ENCODE measurements at regions not wholly inside any gene's neighbourhood (a gene's known extent, or its start where the extent isn't known, plus 50 kb on each side); places are given as distances from the start of the nearest gene placed in this dataset.

GRCh38 chr11:122604621-122605020 is 50.9 kb upstream of the UBASH3B start:
- no peaks in the 10 kb centered on the region for H3K4me1 Mint-ChIP-seq
- POLR2A ChIA-PET: no interaction called here
- intact Hi-C loops (cut with DNase I, micrococcal nuclease): no loop called here
- CTCF ChIA-PET: no interaction called here
- H3K27me3 Mint-ChIP-seq: peaks cover 4% of the 10 kb centered on the region
- no peak overlapping the region for H3K4me3 Mint-ChIP-seq
- no peak overlapping the region for H3K27ac Mint-ChIP-seq
- H3K9me3 Mint-ChIP-seq (ENCODE audit: low read depth): no peaks in the 10 kb centered on the region
- DNase-seq (no peak), ATAC-seq (no peak)
- no peaks in the 10 kb centered on the region for H3K36me3 Mint-ChIP-seq (ENCODE audit: low read depth)

GRCh38 chr11:122601141-122602125 is 54.1 kb upstream of the UBASH3B start:
- ATAC-seq: no peak
- DNase-seq: no peak
- Mint-ChIP-seq H3K9me3 (ENCODE audit: low read depth) (no peaks in the 10 kb centered on the region), H3K27me3 (peaks cover 4% of the 10 kb centered on the region), H3K36me3 (ENCODE audit: low read depth) (no peaks in the 10 kb centered on the region), H3K4me1 (no peaks in the 10 kb centered on the region), H3K27ac (no peak overlapping the region), H3K4me3 (no peak overlapping the region)
- CTCF ChIA-PET: interaction anchor here (1.3 kb wide), 1 partner anchor 14 kb away, joined by 4 read pairs; no protein-coding TSS in a partner anchor
- POLR2A ChIA-PET: no interaction called here
- intact Hi-C loops (cut with DNase I, micrococcal nuclease): no loop called here

DNA sequence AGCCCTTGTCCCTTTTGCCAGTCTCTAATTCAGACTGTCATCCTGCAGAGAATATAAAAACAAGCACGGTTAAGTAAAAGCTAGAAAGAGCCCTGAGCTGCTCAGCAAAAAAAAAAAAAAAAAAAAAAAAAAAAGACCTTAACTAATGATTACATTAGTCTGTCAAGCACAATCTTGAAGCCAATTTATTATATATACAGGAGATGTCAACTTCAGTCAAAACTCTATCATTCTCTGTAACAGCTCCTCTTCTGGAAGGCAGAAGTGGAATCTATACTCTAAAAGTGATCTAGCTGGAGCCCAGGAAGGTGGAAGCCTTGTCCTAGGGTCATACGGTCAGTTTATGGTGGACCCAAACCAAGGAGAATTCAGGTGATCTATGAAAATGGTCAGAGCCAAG is 55.2 kb upstream of the UBASH3B start:
- H3K9me3 Mint-ChIP-seq (ENCODE audit: low read depth): no peaks in the 10 kb centered on the region
- intact Hi-C loops (cut with DNase I, micrococcal nuclease): no loop called here
- POLR2A ChIA-PET: no interaction called here

DNA sequence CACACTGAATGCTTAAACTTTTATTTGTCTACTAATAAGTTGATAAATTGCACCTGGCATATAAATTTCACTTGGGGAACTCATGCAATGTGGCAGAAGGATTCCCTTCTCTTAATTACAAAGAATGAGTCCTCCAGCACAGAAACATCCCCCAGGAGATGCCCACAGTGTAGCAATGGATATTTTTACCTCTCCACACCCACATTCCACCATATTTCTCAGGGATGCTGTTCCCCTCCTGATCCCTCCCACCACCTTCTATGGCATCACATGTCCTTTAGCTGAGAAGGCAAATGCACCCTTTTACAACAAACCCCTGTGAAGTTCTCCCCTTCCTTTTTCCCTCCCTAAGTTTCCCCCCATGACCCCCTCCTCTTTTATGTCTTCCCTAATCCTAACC is 56.1 kb upstream of the UBASH3B start:
- intact Hi-C loops (cut with DNase I, micrococcal nuclease): no loop called here
- POLR2A ChIA-PET: no interaction called here
- no peak for ATAC-seq
- Mint-ChIP-seq H3K9me3 (ENCODE audit: low read depth) (no peaks in the 10 kb centered on the region), H3K4me1 (no peaks in the 10 kb centered on the region), H3K4me3 (no peak overlapping the region), H3K36me3 (ENCODE audit: low read depth) (no peaks in the 10 kb centered on the region), H3K27ac (no peak overlapping the region), H3K27me3 (peaks cover 4% of the 10 kb centered on the region)
- no peak for DNase-seq
- CTCF ChIA-PET: interaction anchor here (0.8 kb wide), 1 partner anchor 133 kb away, joined by 3 read pairs; no protein-coding TSS in a partner anchor

More for the DNA sequence above, 55.2 kb upstream of the UBASH3B start:
- Mint-ChIP-seq H3K27me3 (peaks cover 4% of the 10 kb centered on the region), H3K27ac (no peak overlapping the region), H3K4me1 (no peaks in the 10 kb centered on the region), H3K4me3 (no peak overlapping the region), H3K36me3 (ENCODE audit: low read depth) (no peaks in the 10 kb centered on the region)
- no peak for ATAC-seq
- no peak for DNase-seq
- CTCF ChIA-PET: interaction anchor here (0.6 to 1.3 kb wide), 2 partner anchors 12 to 18 kb away, joined by 4 read pairs; no protein-coding TSS in a partner anchor

DNA sequence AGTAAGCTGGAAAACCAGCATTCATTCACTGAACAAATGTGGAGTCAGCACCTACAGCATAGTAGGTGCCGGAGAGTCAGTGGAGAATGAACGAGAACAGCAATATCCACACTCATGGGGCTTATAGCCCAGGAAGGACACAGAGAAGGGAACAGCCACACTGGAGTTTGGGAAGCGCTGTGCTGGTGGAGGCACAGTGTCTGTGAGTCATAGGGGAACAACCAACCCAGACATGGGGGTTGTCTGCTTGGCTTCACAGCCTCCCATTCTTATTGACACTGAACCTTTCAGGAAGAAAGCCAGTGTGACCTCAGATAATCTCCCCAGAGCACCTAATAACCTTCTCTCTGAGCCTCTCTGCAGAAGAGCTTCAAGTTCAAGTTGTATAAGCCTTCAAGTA is 56.6 kb upstream of the UBASH3B start:
- H3K4me1 Mint-ChIP-seq: no peaks in the 10 kb centered on the region
- CTCF ChIA-PET: no interaction called here
- H3K9me3 Mint-ChIP-seq (ENCODE audit: low read depth): no peaks in the 10 kb centered on the region
- H3K27me3 Mint-ChIP-seq: peaks cover 4% of the 10 kb centered on the region
- POLR2A ChIA-PET: no interaction called here
- H3K4me3 Mint-ChIP-seq: no peak overlapping the region
- H3K36me3 Mint-ChIP-seq (ENCODE audit: low read depth): no peaks in the 10 kb centered on the region
- intact Hi-C loops (cut with DNase I, micrococcal nuclease): no loop called here
- no peak for DNase-seq
- no peak for ATAC-seq
- no peak overlapping the region for H3K27ac Mint-ChIP-seq

DNA sequence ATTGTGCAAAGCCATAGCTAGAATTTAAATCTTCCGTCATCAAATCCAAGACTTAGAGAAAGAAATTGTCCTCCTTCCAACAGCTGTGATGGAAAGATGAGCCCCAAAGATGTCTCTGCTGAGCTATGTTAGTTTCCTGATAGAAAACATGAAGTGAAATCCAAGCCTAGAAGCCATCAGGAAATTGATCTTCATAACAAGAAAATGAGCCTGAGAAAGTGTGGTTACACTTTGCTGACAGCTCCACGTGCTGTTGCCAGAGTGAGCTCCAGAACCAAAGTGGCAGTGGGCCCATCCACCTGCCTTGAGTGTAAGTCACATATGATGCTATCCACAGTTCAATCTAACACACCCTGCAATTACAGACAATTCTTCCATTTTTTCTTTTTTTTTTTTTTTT is 58.0 kb upstream of the UBASH3B start:
- ChIA-PET CTCF (interaction anchor here (0.7 to 1.5 kb wide), 7 partner anchors 11 to 256 kb away, joined by 3 to 9 read pairs (median 4); no protein-coding TSS in a partner anchor), POLR2A (no interaction called here)
- intact Hi-C loops (cut with DNase I, micrococcal nuclease): no loop called here
- peaks cover 6% of the 10 kb centered on the region for H3K4me1 Mint-ChIP-seq
- no peaks in the 10 kb centered on the region for H3K9me3 Mint-ChIP-seq (ENCODE audit: low read depth)
- H3K27me3 Mint-ChIP-seq: peaks cover 2% of the 10 kb centered on the region
- no peak overlapping the region for H3K4me3 Mint-ChIP-seq
- DNase-seq (no peak), ATAC-seq (no peak)
- H3K36me3 Mint-ChIP-seq (ENCODE audit: low read depth): no peaks in the 10 kb centered on the region
- no peak overlapping the region for H3K27ac Mint-ChIP-seq

DNA sequence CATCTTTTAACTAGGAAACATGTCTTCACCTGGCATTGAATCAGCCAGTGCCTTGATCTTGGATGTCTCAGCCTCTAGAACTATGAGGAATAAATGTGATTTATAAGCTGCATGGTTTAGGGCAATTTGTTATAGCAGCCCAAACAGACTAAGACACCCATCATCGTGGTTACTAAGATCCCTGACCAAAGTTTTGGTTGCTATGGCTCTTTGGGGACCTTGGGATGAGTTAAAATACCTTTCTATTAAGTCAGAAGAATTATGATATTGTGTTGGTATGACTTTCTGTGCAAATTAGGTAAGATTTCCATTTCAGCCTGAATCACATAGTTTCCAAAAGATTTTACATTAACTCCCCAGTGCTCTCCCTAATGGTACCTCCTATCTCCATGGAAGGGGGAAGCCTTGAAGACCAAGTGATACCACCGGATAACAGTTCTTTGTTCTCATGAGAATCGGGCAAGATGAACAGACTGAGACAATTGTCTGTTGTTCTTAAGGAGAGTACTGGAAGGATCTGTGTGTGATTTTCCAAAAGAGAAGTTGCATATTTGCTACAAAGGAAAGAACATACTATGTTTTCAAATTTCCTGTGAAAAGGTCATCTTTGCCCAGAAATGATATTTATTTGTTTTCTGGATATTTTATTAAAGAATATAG is 60.4 kb upstream of the UBASH3B start:
- DNase-seq (no peak), ATAC-seq (no peak)
- no peak overlapping the region for H3K4me3 Mint-ChIP-seq
- peaks cover 6% of the 10 kb centered on the region for H3K4me1 Mint-ChIP-seq
- POLR2A ChIA-PET: no interaction called here
- H3K27me3 Mint-ChIP-seq: peaks cover 4% of the 10 kb centered on the region
- intact Hi-C loops (cut with DNase I, micrococcal nuclease): loop anchor here in 1 of 2 experiments (5.0 kb wide), 1 partner anchor 783 kb away; no protein-coding TSS in a partner anchor
- H3K36me3 Mint-ChIP-seq (ENCODE audit: low read depth): no peaks in the 10 kb centered on the region
- no peak overlapping the region for H3K27ac Mint-ChIP-seq
- H3K9me3 Mint-ChIP-seq (ENCODE audit: low read depth): no peaks in the 10 kb centered on the region
- CTCF ChIA-PET: interaction anchor here (0.8 kb wide), 1 partner anchor 14 kb away, joined by 4 read pairs; no protein-coding TSS in a partner anchor

DNA sequence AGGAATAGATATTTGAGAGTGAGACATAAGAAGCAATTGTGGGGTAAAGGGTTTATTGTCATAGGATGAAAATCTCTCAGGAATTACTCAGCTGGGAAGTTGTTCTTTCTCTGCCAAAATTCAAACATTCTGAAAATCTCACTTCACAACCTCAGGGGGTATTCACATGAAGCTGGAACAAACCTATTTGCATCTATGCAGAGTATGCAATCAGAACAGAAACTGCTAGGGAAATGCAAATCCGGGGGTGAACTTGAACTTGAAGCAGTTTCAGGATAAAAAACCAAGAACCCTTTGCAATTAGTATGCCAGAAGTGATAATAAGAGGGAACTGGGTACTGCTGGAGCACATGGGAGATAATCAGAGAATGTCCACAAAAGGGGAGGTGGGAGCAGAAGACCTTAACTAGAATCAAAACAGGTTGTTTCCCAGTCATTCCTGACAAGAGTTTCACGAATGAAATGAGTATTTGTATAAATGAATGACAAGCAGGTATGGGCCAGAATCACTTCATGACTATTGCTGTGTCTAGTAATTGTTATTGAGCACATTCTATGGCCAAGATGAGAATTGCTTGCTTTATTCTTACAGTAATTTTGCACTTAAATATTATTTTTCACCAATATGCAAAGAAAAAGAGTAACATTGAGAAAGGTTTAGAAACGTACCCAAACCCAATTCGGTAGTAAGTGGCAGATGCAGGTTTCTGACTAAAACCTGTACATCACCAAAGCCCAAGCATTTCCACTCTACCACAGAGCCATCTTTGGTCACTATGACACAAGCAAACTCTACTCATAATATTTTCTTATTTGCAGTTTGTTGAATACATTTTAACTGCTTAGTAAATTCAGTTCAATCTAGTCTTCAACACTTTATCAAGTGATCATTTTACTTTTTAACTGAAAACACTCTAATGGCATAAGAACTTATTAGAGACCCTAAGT is 61.8 kb upstream of the UBASH3B start:
- ATAC-seq (peak; percentile 57), DNase-seq (no peak)
- CTCF ChIA-PET: interaction anchor here (0.6 kb wide), 1 partner anchor 188 kb away, joined by 3 read pairs; no protein-coding TSS in a partner anchor
- POLR2A ChIA-PET: no interaction called here
- Mint-ChIP-seq H3K4me1 (peaks cover 6% of the 10 kb centered on the region), H3K36me3 (ENCODE audit: low read depth) (no peaks in the 10 kb centered on the region), H3K27me3 (peaks cover 8% of the 10 kb centered on the region), H3K9me3 (ENCODE audit: low read depth) (no peaks in the 10 kb centered on the region), H3K4me3 (no peak overlapping the region), H3K27ac (no peak overlapping the region)
- intact Hi-C loops (cut with DNase I, micrococcal nuclease): loop anchor here in 1 of 2 experiments (5.0 kb wide), 1 partner anchor 781 kb away; no protein-coding TSS in a partner anchor

GRCh38 chr11:122592641-122593040 is 62.9 kb upstream of the UBASH3B start:
- intact Hi-C loops (cut with DNase I, micrococcal nuclease): loop anchor here in 1 of 2 experiments (5.0 kb wide), 1 partner anchor 780 kb away; no protein-coding TSS in a partner anchor
- Mint-ChIP-seq H3K36me3 (ENCODE audit: low read depth) (no peaks in the 10 kb centered on the region), H3K27me3 (peaks cover 10% of the 10 kb centered on the region), H3K9me3 (ENCODE audit: low read depth) (peaks cover 1% of the 10 kb centered on the region), H3K27ac (no peak overlapping the region), H3K4me3 (no peak overlapping the region), H3K4me1 (peaks cover 6% of the 10 kb centered on the region)
- DNase-seq: no peak
- no peak for ATAC-seq
- POLR2A ChIA-PET: no interaction called here
- CTCF ChIA-PET: interaction anchor here (0.9 kb wide), 1 partner anchor 12 kb away, joined by 5 read pairs; no protein-coding TSS in a partner anchor

GRCh38 chr11:122584670-122585069 is 70.9 kb upstream of the UBASH3B start:
- ChIA-PET POLR2A (no interaction called here), CTCF (interaction anchor here (7.9 kb wide), 1 partner anchor 197 kb away, joined by 72 read pairs; no protein-coding TSS in a partner anchor)
- no peak overlapping the region for H3K4me3 Mint-ChIP-seq
- H3K27ac Mint-ChIP-seq: no peak overlapping the region
- intact Hi-C loops (cut with DNase I, micrococcal nuclease): loop anchor here (5.0 kb wide), 2 partner anchors 103 to 438 kb away; no protein-coding TSS in a partner anchor
- H3K36me3 Mint-ChIP-seq (ENCODE audit: low read depth): no peaks in the 10 kb centered on the region
- H3K27me3 Mint-ChIP-seq: peaks cover 2% of the 10 kb centered on the region
- H3K9me3 Mint-ChIP-seq (ENCODE audit: low read depth): peaks cover 1% of the 10 kb centered on the region
- DNase-seq: no peak
- ATAC-seq: no peak
- peaks cover 8% of the 10 kb centered on the region for H3K4me1 Mint-ChIP-seq
